ENCODE measurements at regions not wholly inside any gene's neighbourhood (a gene's known extent, or its start where the extent isn't known, plus 50 kb on each side); places are given as distances from the start of the nearest gene placed in this dataset.
A peak's percentile ranks its signal among the peaks of the same experiment; 100 is the strongest.
"Not testable (repeated sequence)": the region's sequence is repeated elsewhere in the genome, so short reads cannot be mapped to it uniquely, and the experiment has no call there.

DNA sequence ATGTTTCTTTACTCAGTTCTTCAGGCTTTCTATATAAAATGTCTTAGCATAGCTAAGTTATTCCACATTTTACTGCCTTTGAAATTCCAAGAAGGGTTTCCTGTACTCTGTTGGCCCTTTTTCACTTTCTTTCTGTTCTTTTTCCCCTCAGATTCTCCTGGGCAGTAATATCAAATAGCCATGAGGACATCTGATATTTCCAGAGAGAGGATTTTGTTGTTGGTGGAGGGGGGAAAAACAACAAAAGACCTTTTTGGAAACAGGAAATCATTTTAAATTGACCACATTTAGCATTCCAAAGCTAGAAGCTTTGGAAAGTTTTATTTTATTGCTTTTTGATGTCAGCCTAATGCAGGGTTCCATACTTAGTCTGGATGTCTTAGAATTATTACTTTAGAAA, 445.4 kb downstream of the GJA1 start:
- Mint-ChIP-seq H3K4me3 (no peak overlapping the region), H3K27ac (no peak overlapping the region), H3K9me3 (no peaks in the 10 kb centered on the region), H3K4me1 (no peaks in the 10 kb centered on the region), H3K27me3 (no peaks in the 10 kb centered on the region)
- DNase-seq (no peak), ATAC-seq (no peak)

DNA sequence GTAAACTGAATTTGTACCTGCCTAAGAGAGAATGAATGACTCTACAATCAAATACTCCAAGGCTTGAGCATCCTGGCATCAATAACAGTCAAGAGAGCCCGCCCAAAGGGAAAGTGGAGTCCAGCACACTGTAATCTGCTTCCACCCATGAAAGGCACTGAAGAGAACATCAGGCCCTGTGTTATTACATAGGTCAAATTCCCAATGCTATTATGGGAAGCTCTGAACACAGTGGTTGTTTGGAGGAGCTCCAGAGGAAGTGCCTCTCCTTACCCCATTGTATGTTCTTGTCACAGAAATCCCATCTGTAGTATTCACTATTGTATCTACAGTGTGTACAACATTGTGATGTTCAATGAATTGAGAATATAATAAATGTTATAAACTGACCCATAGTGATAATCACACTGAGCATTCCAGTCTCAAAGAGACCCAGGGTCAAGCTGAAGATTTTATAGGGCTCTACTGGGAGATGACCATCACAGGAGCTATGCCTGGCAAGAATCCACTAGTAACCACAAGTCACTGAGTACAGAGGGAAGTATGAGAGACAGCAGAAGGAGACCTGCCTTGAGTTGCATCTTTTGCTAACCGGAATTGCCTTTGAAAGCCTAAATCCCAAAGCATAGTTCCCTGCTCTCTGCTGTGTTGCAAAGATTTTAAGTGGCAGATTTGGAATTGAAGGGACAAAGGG, 446.7 kb downstream of the GJA1 start:
- DNase-seq (no peak), ATAC-seq (no peak)
- no peak overlapping the region for H3K27ac Mint-ChIP-seq
- H3K27me3 Mint-ChIP-seq = no peaks in the 10 kb centered on the region
- no peak overlapping the region for H3K4me3 Mint-ChIP-seq
- H3K4me1 Mint-ChIP-seq = no peaks in the 10 kb centered on the region
- H3K9me3 Mint-ChIP-seq = no peaks in the 10 kb centered on the region

DNA sequence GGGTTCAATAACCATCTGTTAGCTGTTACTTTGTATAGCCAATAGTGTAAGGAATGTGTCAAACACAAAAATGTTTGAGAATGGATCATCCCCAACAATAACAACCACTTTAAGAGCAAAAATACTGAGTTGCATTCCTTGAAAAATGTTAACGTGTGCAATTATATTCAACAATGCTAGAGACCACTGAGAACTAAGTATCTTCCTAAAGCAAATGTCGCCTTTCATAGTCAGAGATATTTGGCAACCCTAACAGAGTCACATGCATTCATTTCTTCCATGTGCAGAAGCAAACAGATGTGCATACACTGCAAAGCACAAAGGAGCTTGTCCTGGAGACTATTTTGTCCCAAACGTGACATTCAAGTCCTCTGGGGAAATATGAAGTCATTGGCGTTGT, 448.6 kb downstream of the GJA1 start:
- ATAC-seq = no peak
- no peaks in the 10 kb centered on the region for H3K27me3 Mint-ChIP-seq
- H3K27ac Mint-ChIP-seq = no peak overlapping the region
- H3K4me3 Mint-ChIP-seq = no peak overlapping the region
- H3K4me1 Mint-ChIP-seq = no peaks in the 10 kb centered on the region
- DNase-seq = no peak
- H3K9me3 Mint-ChIP-seq = no peaks in the 10 kb centered on the region

DNA sequence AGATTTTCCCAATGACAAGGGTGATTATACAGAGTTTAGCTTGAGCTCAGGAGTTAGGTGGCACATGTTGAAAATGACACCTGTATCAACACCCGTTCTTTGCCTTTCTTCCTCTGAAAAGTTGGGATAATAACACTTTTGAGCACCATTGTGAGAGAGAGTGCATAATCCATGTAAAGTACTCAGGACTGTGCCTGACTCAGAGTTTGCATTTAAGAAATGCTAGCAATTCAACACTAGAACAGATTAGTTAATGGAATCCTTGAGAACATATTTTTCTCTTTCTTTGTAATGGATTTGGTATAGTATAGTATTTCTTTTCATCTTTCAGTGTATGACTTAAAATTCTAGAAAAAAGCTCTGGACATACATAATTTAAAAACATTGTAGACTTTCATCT, 449.2 kb downstream of the GJA1 start:
- no peak overlapping the region for H3K4me3 Mint-ChIP-seq
- ATAC-seq (no peak), DNase-seq (no peak)
- no peak overlapping the region for H3K27ac Mint-ChIP-seq
- no peaks in the 10 kb centered on the region for H3K27me3 Mint-ChIP-seq
- no peaks in the 10 kb centered on the region for H3K9me3 Mint-ChIP-seq
- H3K4me1 Mint-ChIP-seq = no peaks in the 10 kb centered on the region

DNA sequence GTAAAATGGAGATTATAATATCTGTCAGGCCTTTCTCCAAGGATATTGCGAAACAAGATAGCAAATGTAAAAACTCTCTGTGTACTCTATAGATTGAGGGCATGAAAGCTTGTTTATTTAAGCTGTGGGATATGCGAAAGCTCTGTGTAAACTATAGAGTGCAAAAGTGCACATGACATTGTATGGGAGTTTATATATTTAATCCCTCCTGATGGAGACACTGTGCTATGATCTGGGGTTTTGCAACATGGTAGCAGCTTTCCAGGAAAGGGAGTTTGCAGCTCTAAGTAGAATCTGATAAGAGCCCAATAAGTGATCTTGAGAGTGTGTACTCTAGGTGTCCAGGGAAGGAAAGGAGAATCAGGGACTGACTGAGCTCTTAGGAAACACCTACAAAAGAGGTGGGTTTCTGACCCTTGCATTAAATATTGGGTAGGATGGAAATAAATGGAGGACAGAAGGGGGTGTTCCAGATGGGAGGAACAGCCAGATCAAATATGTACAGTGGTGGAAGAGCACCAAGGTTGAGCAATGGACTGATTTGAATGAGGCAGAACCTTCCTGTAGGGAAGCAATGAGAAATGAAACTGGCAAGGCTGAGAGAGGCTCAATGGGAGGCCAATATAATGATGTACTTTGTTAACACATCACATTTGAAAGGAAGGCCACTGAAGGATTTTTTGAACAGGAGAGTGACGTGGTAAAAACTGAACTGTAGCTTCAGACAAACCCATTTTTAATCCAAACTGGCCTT, 450.1 kb downstream of the GJA1 start:
- Mint-ChIP-seq H3K27me3 (no peaks in the 10 kb centered on the region), H3K4me1 (no peaks in the 10 kb centered on the region), H3K4me3 (no peak overlapping the region), H3K27ac (no peak overlapping the region), H3K9me3 (no peaks in the 10 kb centered on the region)
- no peak for ATAC-seq
- DNase-seq = no peak

DNA sequence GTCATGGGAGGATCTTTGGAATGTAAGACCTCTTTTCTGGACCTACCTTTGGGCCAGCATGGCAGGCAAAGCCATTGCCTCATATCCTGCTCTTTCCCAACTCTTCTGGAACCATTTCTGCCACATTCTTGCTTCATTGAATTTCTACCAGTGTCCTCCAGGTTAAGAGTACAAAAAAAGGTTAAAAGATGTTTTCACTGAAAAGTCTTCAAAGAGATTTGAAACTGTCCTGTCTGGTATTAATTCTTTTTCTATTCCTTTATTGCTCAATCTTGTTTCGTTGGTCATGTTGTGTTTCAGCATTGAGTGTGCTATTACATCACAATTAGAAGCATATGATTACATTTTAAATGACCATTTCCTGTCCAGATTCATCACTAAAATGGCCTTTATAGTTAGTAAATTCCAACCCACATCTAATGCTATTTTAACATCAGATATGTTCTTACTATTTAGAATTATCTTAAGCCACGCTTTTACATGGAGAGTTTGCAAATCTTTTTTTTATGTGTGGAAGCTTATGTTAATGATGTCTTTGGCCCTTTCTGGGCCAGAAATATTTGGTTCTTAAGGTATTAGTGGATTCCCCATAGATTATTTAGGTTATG, 450.9 kb downstream of the GJA1 start:
- ATAC-seq = no peak
- DNase-seq = no peak
- Mint-ChIP-seq H3K4me3 (no peak overlapping the region), H3K9me3 (no peaks in the 10 kb centered on the region), H3K27me3 (no peaks in the 10 kb centered on the region), H3K27ac (no peak overlapping the region), H3K4me1 (no peaks in the 10 kb centered on the region)

DNA sequence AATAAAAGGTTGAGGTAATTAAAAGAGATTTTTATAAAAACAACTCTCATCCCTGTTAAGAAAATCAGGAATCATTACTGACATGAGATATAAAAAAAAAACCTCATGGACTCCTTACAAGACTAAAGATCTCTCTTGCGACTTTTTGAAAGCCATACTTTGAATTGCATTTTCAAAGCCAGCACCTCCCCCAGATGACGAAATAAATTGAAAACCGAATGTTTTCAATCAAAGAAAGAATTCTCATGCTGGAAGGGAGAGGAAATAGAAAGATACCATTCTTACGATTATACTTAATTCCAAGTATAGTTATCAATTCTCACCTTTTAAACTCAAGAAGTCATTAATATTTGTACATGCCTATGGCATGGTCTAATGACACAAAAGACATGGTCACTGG, 452.3 kb downstream of the GJA1 start:
- DNase-seq (no peak), ATAC-seq (no peak)
- Mint-ChIP-seq H3K27ac (no peak overlapping the region), H3K9me3 (no peaks in the 10 kb centered on the region), H3K27me3 (no peaks in the 10 kb centered on the region), H3K4me3 (no peak overlapping the region), H3K4me1 (no peaks in the 10 kb centered on the region)

DNA sequence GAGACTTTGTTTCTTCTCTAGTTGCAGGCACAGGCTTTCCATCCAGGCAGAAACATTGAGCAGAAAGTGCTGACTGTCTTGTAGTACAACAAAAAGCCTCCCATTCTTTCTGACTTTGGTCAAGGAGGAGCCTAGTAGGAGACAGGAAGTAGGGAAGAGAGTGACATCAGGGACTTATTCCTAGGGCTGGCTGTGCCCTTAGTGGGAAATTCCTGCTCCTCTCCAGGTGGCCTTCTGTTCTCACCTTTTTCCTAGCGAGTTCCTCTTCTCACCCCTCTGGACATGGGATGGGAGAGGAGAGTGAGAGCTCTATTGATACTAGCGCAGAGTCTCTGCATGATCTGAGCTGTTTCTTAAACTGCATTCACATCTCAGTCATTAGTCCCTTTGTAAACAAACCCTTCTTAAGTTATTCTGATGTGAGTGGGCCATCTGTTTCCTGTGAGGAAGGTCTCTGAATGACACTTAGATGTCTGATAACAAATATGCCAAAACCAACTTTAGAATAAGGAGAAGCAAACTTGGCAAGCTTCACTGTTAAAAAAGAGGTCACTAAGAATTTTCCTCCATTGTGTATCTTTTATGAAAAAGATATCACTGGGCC, 455.0 kb downstream of the GJA1 start:
- no peak overlapping the region for H3K4me3 Mint-ChIP-seq
- DNase-seq (no peak), ATAC-seq (no peak)
- no peaks in the 10 kb centered on the region for H3K4me1 Mint-ChIP-seq
- H3K27me3 Mint-ChIP-seq = no peaks in the 10 kb centered on the region
- no peaks in the 10 kb centered on the region for H3K9me3 Mint-ChIP-seq
- no peak overlapping the region for H3K27ac Mint-ChIP-seq

DNA sequence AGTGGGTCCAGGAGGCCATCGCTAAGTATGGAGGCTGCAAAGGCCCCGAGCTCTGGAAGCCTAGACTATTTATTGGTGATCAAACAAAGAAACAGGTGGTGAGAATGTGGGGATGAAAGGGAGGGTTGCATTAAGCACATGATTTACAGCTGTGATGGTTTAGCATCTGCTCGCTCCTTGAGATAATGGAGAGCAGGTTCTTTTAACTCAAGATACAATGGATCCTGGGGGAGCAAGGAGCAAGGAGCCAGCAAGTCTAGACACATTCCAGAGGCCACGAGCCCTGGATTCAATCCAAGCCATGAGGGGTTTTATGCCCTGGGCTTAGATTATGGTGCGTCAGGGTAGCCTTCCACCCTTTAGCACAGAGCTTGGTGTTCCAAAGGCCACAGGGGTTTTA, 460.3 kb downstream of the GJA1 start:
- H3K27ac Mint-ChIP-seq = peak overlapping the region in 1 of 2 donors; percentile 8
- H3K4me1 Mint-ChIP-seq, H3K27me3 Mint-ChIP-seq, H3K9me3 Mint-ChIP-seq, ATAC-seq, H3K4me3 Mint-ChIP-seq, DNase-seq: not testable (repeated sequence)

DNA sequence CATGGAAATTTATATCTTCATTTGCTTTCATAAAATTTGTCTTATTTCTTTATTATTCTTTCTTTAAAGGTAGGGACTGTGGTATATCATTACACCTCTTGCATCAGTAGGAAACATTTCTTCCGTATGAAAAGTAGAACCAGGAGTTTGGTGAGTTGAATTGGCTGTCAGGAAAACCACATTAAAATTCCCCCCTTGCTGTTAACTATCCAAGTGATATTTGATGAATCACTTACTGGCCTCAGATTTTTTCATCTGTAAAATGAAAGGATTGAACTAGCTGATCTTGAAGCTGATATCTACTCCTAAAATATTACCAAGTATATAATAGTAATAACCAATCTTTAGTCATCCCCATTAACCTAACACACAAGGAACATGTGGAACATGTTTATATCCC, 460.9 kb downstream of the GJA1 start:
- Mint-ChIP-seq H3K27ac (no peak overlapping the region), H3K4me1 (no peaks in the 10 kb centered on the region), H3K9me3 (no peaks in the 10 kb centered on the region), H3K27me3 (no peaks in the 10 kb centered on the region), H3K4me3 (no peak overlapping the region)
- no peak for DNase-seq
- no peak for ATAC-seq

DNA sequence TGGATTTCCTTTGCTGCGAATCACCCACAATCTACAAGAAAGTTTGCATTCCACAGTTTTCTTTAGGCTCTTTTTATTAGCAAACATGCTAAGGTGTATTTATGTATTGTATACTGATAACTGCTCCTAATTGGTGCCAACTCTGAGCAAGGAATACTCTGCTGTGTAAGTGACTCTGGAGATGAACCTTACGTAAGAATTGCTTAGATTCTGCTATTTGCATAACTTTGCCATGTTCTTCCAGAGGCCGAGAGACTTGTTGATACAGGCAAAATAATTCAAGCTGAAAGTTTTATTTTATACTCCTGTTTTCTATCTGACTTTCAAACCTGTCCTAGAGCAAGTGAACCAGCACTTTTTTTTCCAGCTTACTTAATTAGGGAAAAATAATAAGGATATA, 461.3 kb downstream of the GJA1 start:
- Mint-ChIP-seq H3K27ac (no peak overlapping the region), H3K27me3 (no peaks in the 10 kb centered on the region), H3K4me1 (no peaks in the 10 kb centered on the region), H3K4me3 (no peak overlapping the region), H3K9me3 (no peaks in the 10 kb centered on the region)
- ATAC-seq = no peak
- DNase-seq = no peak

DNA sequence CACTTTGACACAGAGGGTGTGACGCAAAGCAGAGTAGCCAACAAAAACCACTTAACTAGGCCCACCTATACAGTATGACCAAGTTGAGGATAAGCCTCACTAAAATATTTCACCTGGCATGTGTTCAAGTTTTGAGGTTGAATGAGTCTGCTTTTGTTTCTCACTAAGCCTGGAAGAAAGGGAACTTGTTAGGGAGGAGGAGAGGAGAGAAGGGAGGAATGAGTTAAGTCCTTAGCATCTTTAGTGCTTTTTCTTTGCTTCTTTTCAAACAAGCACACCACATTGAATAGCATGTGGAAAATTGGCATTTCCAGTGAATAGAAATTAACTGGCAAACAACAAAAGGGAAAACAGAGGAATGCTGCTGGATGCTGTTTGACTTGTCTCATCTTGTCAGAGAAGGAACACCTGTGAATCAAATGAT, 461.9 kb downstream of the GJA1 start:
- H3K4me3 Mint-ChIP-seq = no peak overlapping the region
- ATAC-seq (no peak), DNase-seq (no peak)
- no peaks in the 10 kb centered on the region for H3K9me3 Mint-ChIP-seq
- H3K27me3 Mint-ChIP-seq = no peaks in the 10 kb centered on the region
- no peak overlapping the region for H3K27ac Mint-ChIP-seq
- no peaks in the 10 kb centered on the region for H3K4me1 Mint-ChIP-seq

DNA sequence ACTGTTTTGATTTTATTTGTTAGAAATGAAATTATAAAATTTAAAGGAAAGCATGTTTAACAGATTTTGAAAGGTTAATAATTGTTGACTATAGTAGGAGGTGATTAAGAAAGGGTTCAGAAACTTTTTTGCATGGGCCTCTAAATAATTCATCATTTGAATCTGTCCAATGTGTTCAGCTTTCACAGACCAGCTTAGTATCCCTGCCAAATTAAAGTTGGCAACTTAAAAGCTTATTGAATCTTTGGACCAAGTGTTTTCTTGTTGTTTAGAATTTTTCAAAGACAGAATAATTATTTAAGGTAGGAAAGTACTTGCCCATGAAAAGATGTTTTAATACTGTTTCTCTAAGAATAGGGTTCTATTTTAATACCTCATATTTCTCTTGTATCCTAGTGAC, 466.0 kb downstream of the GJA1 start:
- Mint-ChIP-seq H3K4me1 (no peaks in the 10 kb centered on the region), H3K27me3 (no peaks in the 10 kb centered on the region), H3K4me3 (no peak overlapping the region), H3K27ac (no peak overlapping the region), H3K9me3 (no peaks in the 10 kb centered on the region)
- no peak for ATAC-seq
- no peak for DNase-seq

DNA sequence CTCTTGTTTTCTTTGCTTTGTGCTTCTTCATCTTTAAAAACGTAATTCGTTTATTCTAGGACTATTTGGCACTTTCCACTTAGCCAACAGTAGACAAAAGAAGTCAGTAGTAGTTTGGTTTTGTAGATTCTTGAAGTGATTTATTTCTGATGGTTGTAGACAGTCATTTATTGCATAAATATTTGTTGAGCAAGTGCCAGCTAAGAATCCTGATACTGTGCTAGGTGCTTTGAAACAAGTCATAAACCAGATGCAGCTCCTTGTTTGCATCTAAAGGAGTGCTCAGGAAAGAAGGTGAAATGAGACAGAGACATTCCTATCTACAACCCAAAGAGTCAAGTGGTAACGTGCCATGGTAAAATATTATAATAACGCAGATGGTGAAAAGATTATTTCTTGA, 469.1 kb downstream of the GJA1 start:
- peaks cover 0 to 10% of the 10 kb centered on the region in 2 donors for H3K9me3 Mint-ChIP-seq
- no peaks in the 10 kb centered on the region for H3K4me1 Mint-ChIP-seq
- no peak overlapping the region for H3K4me3 Mint-ChIP-seq
- no peak for DNase-seq
- no peaks in the 10 kb centered on the region for H3K27me3 Mint-ChIP-seq
- no peak for ATAC-seq
- peak overlapping the region in 1 of 2 donors; percentile 0 for H3K27ac Mint-ChIP-seq

DNA sequence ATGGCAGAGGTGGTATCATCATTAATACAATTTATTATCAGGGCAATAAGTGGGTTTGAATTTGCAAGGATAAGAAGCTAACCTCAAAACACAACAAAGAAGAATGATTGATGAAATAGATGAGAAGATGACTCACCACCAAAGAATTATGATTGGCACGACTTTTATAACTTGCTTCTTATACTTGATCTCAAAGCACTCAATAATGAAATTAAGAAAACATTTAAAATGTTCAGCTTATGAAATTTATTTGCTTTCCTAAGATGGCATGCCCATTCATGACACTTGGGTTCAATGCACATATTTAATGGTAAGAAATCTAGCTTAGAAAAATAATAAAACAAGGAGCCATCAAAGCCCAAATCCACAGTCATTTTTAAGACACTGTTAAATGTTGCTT, 477.5 kb downstream of the GJA1 start:
- ATAC-seq (no peak), DNase-seq (no peak)
- no peaks in the 10 kb centered on the region for H3K27me3 Mint-ChIP-seq
- H3K27ac Mint-ChIP-seq = no peak overlapping the region
- H3K9me3 Mint-ChIP-seq = peaks cover 9 to 18% of the 10 kb centered on the region in 2 donors
- no peak overlapping the region for H3K4me3 Mint-ChIP-seq
- H3K4me1 Mint-ChIP-seq = no peaks in the 10 kb centered on the region

DNA sequence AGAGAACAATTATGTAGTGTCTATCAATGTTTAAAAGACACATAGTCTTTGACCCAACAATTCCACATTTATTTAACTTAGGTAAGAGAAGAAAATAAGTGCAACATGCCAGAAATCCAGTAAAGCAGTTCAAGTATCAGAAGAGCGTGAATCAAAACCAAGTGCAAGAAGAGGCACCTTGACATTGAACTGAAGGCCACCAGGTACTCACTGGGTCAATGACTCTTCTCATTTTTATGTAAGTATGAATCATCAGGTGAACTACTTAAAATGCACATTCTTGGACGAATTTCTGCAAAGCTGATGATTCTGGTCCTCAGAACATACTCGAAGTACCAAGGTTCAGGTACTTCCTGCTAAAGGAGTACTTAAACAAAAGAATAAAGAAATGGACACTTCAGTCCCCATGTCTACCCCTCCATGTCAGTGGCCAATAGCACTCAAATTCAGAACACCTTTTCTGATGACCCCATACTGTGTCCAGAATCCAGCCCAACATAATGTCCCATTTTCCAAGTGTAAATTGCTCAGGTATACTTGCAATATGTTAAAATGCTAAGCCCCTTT, 481.9 kb downstream of the GJA1 start:
- Mint-ChIP-seq H3K27ac (no peak overlapping the region), H3K4me1 (no peaks in the 10 kb centered on the region), H3K27me3 (no peaks in the 10 kb centered on the region), H3K9me3 (no peaks in the 10 kb centered on the region), H3K4me3 (no peak overlapping the region)
- ATAC-seq (no peak), DNase-seq (no peak)
